COLO668 (cell line): ENCODE measurements at regions not wholly inside any gene's neighbourhood (a gene's known extent, or its start where the extent isn't known, plus 50 kb on each side); places are given as distances from the start of the nearest gene placed in this dataset.

Experiments used
- DNase-seq: peaks from one replicate; lab custom pipeline; 2025; ENCODE audit not compliant: unreplicated experiment; lab: John Stamatoyannopoulos, UW

DNA sequence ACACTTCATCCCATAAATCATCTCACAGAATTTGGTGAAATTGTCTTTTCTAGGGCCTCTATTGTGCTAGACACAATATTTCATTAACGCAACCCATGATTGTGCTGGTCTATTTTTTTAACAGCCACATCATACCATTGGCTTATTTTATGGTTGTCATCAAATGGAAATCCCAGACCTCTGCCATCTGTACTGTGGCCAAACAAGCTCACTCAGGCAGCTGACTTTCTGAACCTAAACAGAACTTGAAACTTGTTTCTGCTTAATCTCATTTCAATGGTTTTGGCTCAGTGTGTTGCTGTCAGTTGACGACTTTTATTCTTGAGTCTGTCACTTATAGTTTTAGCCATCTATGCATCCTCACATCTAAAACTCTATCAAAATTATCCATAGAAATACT is 111.8 kb downstream of the HAO1 start:
- DNase-seq: no peak

DNA sequence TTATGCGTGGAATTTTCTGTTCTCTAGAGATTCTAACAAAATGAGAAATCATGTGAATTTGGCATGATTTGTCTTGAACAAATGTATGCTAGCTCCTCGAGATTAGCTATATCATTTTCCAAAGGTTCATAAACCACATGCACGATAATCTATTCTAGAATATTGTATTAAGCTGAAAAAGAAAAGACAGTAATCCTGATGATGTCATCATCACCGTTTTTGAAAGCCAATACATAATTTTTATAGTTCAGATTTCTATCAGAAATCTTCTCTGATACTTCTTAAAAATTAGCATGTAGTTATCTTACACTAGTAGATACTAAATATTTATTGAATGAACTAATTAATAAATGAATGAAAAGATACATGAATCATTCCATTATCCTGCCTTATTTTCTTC is 111.2 kb downstream of the HAO1 start:
- no peak for DNase-seq

- DNase-seq: no peak
These were observed 110.5 kb downstream of the HAO1 start for GRCh38 chr20:7829776-7830175.
